ENCODE measurements at regions not wholly inside any gene's neighbourhood (a gene's known extent, or its start where the extent isn't known, plus 50 kb on each side); places are given as distances from the start of the nearest gene placed in this dataset.
A peak's percentile ranks its signal among the peaks of the same experiment; 100 is the strongest.

DNA sequence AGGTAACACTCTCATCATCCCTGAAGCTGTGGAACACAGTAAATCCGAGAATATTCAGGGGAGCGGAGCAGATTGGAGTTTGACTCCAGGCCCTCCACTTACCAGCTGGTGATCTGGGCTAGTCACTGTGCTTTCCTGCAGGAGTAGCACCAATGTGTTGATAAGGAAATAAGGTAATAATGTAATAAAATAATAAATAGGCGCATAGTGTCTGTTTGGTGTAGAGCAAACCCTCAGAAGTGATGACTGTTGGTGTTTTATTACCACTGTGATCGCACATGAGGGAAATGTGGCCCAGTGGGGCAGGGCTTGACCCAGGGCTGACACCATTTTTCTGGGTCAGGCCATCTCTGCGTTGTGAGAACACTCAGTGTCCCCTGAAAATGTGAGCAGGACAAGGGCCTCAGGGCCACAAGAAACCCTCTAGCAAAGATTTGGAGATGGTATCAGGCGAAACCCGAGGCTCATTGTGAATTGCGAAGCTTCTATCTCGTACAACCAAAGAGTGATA is 563.9 kb upstream of the B3GAT1 start:
- no peak for ATAC-seq
- 40% methylated on average over 9 of the region's 9 CpGs for WGBS (ENCODE audit: low lambda C conversion rate)

GRCh38 chr11:134973801-134974200 is 561.8 kb upstream of the B3GAT1 start:
- no peak for DNase-seq (ENCODE audit: low spot score)
- no peak for ATAC-seq
- TF ChIP-seq ZKSCAN5 (CRISPR knock-in tag; IDR thresholded peaks at IDR 0.05): no peak
- no peak for TF ChIP-seq IKZF4 (CRISPR knock-in tag; IDR thresholded peaks at IDR 0.05; ENCODE audit: borderline replicate concordance, low read depth, not compliant biosample characterization)
- no peak for TF ChIP-seq SCMH1 (CRISPR knock-in tag; IDR thresholded peaks at IDR 0.05; ENCODE audit: borderline replicate concordance)
- TF ChIP-seq HNF4G (IDR thresholded peaks at IDR 0.05; ENCODE audit: borderline replicate concordance, low read depth, low read length): no peak
- TF ChIP-seq HNF4G (CRISPR knock-in tag; IDR thresholded peaks at IDR 0.05; ENCODE audit: borderline replicate concordance, low read depth): no peak
- TF ChIP-seq MTA1 (CRISPR knock-in tag; IDR thresholded peaks at IDR 0.05; ENCODE audit: borderline replicate concordance): no peak
- no peak overlapping the region for H2AFZ ChIP-seq (ENCODE audit: low read length)
- FAIRE-seq: no peak
- H3K9ac ChIP-seq (ENCODE audit: insufficient read depth, low read depth, low read length): no peak overlapping the region
- 29% methylated on average over 4 of the region's 5 CpGs for WGBS (ENCODE audit: low lambda C conversion rate)
- CTCF ChIA-PET (ENCODE audit: low intra/inter-chr PET ratio, low total read pairs): no interaction called here
- no peaks in the 10 kb centered on the region for H3K4me1 ChIP-seq (ENCODE audit: insufficient read depth, low read length)
- no peaks in the 10 kb centered on the region for H3K79me2 ChIP-seq (ENCODE audit: insufficient read depth, low read length)
- H3K4me3 ChIP-seq (replicated peaks in 1 of 3; ENCODE audit: insufficient read depth in 1 of 3, low read depth in 2 of 3, low read length in 3 of 3): no peak overlapping the region
- in situ Hi-C loops (cut with HindIII; ENCODE audit: extremely low pct_ligation_motif_present, low pct_unique_long_range_greater_than_20kb): no loop called here
- no peaks in the 10 kb centered on the region for H4K20me1 ChIP-seq (ENCODE audit: insufficient read depth, low read length)
- no peaks in the 10 kb centered on the region for H3K9me3 ChIP-seq (ENCODE audit: low read length)
- POLR2A ChIA-PET: no interaction called here
- H3K4me2 ChIP-seq (ENCODE audit: low read depth, low read length): no peak overlapping the region
- H3K27ac ChIP-seq (ENCODE audit: extremely low read length, insufficient read depth, low read length): no peak overlapping the region
- no peaks in the 10 kb centered on the region for H3K36me3 ChIP-seq (replicated peaks in 1 of 2; ENCODE audit: control insufficient read depth in 1 of 2, insufficient read depth in 2 of 2, low read length in 2 of 2)
- intact Hi-C loops (cut with micrococcal nuclease; ENCODE audit: unreplicated experiment): no loop called here
- no TSS peak for BruUV-seq (replicated peaks)
- H3K27me3 ChIP-seq (ENCODE audit: control insufficient read depth in 1 of 2, insufficient read depth in 2 of 2, low read length in 2 of 2): peaks cover 0 to 5% of the 10 kb centered on the region in 2 experiments; a peak in 3 of 5 replicates

More for the DNA sequence above, 563.9 kb upstream of the B3GAT1 start:
- H3K4me3 ChIP-seq (replicated peaks in 1 of 3; ENCODE audit: insufficient read depth in 1 of 3, low read depth in 2 of 3, low read length in 3 of 3): no peak overlapping the region
- intact Hi-C loops (cut with micrococcal nuclease; ENCODE audit: unreplicated experiment) (no loop called here), in situ Hi-C loops (cut with HindIII; ENCODE audit: extremely low pct_ligation_motif_present, low pct_unique_long_range_greater_than_20kb) (no loop called here)
- no peak overlapping the region for H2AFZ ChIP-seq (ENCODE audit: low read length)
- ChIA-PET POLR2A (no interaction called here), CTCF (ENCODE audit: low intra/inter-chr PET ratio, low total read pairs) (no interaction called here)
- no peak overlapping the region for H3K27ac ChIP-seq (ENCODE audit: extremely low read length, insufficient read depth, low read length)
- no TSS peak for BruUV-seq (replicated peaks)
- H3K36me3 ChIP-seq (replicated peaks in 1 of 2; ENCODE audit: control insufficient read depth in 1 of 2, insufficient read depth in 2 of 2, low read length in 2 of 2): no peaks in the 10 kb centered on the region
- no peaks in the 10 kb centered on the region for H4K20me1 ChIP-seq (ENCODE audit: insufficient read depth, low read length)
- no peak overlapping the region for H3K4me2 ChIP-seq (ENCODE audit: low read depth, low read length)
- no peak overlapping the region for H3K9ac ChIP-seq (ENCODE audit: insufficient read depth, low read depth, low read length)
- TF ChIP-seq MAFK (conservative IDR thresholded peaks at IDR 0.05 in 1 of 2, IDR thresholded peaks at IDR 0.05 in 1 of 2; ENCODE audit: low read length in 2 of 2) (0 out of 4 replicates have a peak, but pooled peaks of 1 of the 2 experiments have one; percentile 6), BCL3 (CRISPR knock-in tag; IDR thresholded peaks at IDR 0.05) (no peak)
- peaks cover 0 to 7% of the 10 kb centered on the region in 2 experiments; a peak in 3 of 5 replicates for H3K27me3 ChIP-seq (ENCODE audit: control insufficient read depth in 1 of 2, insufficient read depth in 2 of 2, low read length in 2 of 2)
- no peaks in the 10 kb centered on the region for H3K4me1 ChIP-seq (ENCODE audit: insufficient read depth, low read length)
- H3K79me2 ChIP-seq (ENCODE audit: insufficient read depth, low read length): no peaks in the 10 kb centered on the region
- H3K9me3 ChIP-seq (ENCODE audit: low read length): no peaks in the 10 kb centered on the region
- no peak for DNase-seq (ENCODE audit: low spot score)
- FAIRE-seq: no peak
